ENCODE measurements at regions not wholly inside any gene's neighbourhood (a gene's known extent, or its start where the extent isn't known, plus 50 kb on each side); places are given as distances from the start of the nearest gene placed in this dataset.

- TF ChIP-seq, protein P1, sequence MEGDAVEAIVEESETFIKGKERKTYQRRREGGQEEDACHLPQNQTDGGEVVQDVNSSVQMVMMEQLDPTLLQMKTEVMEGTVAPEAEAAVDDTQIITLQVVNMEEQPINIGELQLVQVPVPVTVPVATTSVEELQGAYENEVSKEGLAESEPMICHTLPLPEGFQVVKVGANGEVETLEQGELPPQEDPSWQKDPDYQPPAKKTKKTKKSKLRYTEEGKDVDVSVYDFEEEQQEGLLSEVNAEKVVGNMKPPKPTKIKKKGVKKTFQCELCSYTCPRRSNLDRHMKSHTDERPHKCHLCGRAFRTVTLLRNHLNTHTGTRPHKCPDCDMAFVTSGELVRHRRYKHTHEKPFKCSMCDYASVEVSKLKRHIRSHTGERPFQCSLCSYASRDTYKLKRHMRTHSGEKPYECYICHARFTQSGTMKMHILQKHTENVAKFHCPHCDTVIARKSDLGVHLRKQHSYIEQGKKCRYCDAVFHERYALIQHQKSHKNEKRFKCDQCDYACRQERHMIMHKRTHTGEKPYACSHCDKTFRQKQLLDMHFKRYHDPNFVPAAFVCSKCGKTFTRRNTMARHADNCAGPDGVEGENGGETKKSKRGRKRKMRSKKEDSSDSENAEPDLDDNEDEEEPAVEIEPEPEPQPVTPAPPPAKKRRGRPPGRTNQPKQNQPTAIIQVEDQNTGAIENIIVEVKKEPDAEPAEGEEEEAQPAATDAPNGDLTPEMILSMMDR (IDR thresholded peaks at IDR 0.05; ENCODE audit: low read length, missing control alignments), result no peak
- H3K4me3 ChIP-seq (replicated peaks; ENCODE audit: low read depth, low read length), result no peak overlapping the region
- DNase-seq (ENCODE audit: low read depth), result peak; percentile 86
These were observed 650.3 kb downstream of the CCDC171 start for GRCh38 chr9:16202914-16203728.

GRCh38 chr9:16203729-16204573, 651.1 kb downstream of the CCDC171 start:
- DNase-seq (ENCODE audit: low read depth), result no peak
- TF ChIP-seq, protein P1 (IDR thresholded peaks at IDR 0.05; ENCODE audit: low read length, missing control alignments), result no peak
- H3K4me3 ChIP-seq (replicated peaks; ENCODE audit: low read depth, low read length), result no peak overlapping the region

DNA sequence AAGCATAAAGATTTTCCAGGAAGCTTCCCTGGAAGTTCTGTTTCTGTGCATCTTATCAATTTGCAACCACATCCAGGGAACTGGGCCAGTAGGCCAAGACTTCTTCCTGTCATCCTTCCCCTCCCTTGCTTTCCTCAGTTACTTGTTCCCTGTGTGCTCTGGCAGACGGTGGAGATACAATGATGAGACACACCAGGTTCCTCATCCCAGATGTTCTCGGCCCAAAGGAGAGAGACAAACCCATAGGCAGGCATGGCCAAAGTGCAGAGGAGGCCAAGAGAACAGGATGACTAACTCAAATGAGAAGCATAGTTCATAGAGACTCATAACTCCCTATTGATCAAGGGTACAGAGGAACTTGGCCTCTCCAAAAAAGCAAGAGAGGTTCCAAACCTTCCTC, 652.6 kb downstream of the CCDC171 start:
- no peak overlapping the region for H3K4me3 ChIP-seq (replicated peaks; ENCODE audit: low read depth, low read length)
- no peak for DNase-seq (ENCODE audit: low read depth)
- TF ChIP-seq, protein P1 (IDR thresholded peaks at IDR 0.05; ENCODE audit: low read length, missing control alignments), result no peak

DNA sequence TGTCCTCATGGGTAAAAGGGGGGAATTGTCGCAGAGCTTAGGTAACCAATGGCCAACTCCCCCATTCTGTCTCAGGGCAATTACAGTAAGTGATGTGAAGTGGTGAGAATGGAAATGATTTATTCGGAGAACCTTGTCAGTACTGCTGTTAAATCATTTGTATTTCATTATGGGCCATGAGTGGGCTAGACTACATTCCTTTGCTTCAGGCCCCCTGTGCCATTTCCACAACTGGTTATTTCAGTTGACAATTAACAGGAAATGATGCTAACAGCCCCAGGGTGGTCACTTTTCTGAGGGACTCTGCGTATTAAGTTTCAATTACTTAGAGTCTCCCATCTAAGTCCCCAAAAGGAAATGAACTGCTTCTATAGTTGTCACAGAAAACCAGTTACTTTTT, 653.7 kb downstream of the CCDC171 start:
- H3K4me3 ChIP-seq (replicated peaks; ENCODE audit: low read depth, low read length), result no peak overlapping the region
- TF ChIP-seq, protein P1 (IDR thresholded peaks at IDR 0.05; ENCODE audit: low read length, missing control alignments), result no peak
- no peak for DNase-seq (ENCODE audit: low read depth)

DNA sequence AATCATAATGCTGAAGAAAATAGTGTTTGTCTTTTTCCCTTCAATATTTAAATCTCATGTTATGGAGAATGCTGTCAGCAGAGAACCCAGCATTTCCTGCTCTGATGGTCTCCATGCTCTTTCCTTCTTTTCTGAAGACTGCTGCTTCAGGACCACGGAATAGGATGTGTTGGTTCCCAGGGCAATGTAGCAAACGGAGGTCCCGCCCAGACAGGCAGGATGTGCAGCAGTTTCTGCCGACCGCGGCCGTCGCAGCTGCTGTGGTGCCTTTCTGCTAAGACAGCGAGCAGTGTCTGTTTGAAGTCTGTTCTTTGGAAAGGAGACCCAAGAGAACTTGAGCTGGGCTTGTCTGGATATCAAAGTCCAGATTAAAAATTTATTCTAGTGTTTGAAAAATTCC, 654.3 kb downstream of the CCDC171 start:
- DNase-seq (ENCODE audit: low read depth), result peak; percentile 60
- TF ChIP-seq, protein P1 (IDR thresholded peaks at IDR 0.05; ENCODE audit: low read length, missing control alignments), result no peak
- no peak overlapping the region for H3K4me3 ChIP-seq (replicated peaks; ENCODE audit: low read depth, low read length)

DNA sequence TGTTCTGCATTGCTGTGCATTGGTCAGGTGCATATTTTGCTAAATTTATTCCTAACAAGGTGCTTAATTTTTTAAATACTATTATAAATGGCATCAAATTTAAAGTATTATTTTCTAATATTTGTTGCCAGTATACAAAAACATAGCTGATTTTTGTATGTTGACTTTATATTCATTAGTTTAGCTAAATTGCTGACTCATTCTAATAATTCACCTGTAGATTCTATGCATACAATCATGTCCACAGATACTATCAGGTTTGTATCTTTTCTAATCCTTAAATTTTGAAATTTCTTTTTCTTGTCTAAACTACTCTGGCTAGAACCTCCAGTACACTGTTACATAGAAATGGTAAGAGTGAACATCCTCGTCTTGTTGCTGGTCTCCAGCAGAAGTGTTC, 657.6 kb downstream of the CCDC171 start:
- no peak for DNase-seq (ENCODE audit: low read depth)
- H3K4me3 ChIP-seq (replicated peaks; ENCODE audit: low read depth, low read length), result no peak overlapping the region
- TF ChIP-seq, protein P1 (IDR thresholded peaks at IDR 0.05; ENCODE audit: low read length, missing control alignments), result no peak

Data from fibroblast of pulmonary artery (primary cell).